Prostate gland (tissue), 2 donors: ENCODE measurements at regions not wholly inside any gene's neighbourhood (a gene's known extent, or its start where the extent isn't known, plus 50 kb on each side); places are given as distances from the start of the nearest gene placed in this dataset.

ENCODE experiments used
- DNase-seq: peaks from one replicate; pipeline ENCODE4 v3.0.0-alpha.2; 2019; ENCODE audit warnings: low spot score
- H3K27ac ChIP-seq, 2 donors: fragments of 200-600 bp; sonication (generic); 2 replicates each; pipeline ENCODE4 v1.5.1; 2017 to 2019
- H3K27me3 ChIP-seq: fragments of 200-600 bp; sonication (generic); replicated peaks from 2 replicates; pipeline ENCODE4 v1.5.1; 2019; ENCODE audit not compliant: insufficient read depth
- H3K36me3 ChIP-seq, 2 donors: fragments of 200-600 bp; sonication (generic); 1 replicate in 1 of 2; 2 replicates in 1 of 2; pipeline versions ENCODE4 v1.5.1 to v1.8.1; 2017 to 2019
- H3K4me1 ChIP-seq: fragments of 200-600 bp; sonication (generic); replicated peaks from 2 replicates; pipeline ENCODE4 v1.5.1; 2019
- H3K4me3 ChIP-seq, 2 donors: fragments of 200-600 bp; sonication (generic); 2 replicates each; pipeline ENCODE4 v1.5.1; 2017 to 2019
- H3K9me3 ChIP-seq: fragments of 200-600 bp; sonication (generic); 2 replicates; pipeline ENCODE4 v1.5.1; 2017
- POLR2A ChIP-seq: fragments of 450-650 bp; IDR thresholded peaks from one replicate; pipeline ENCODE4 v1.6.1; 2016; ENCODE audit warnings: antibody characterized with exemption, mild to moderate bottlenecking
- POLR2AphosphoS5 ChIP-seq: sonication (generic); formaldehyde crosslinking; IDR thresholded peaks from one replicate; pipeline ENCODE4 v1.6.1; 2017; ENCODE audit warnings: antibody characterized with exemption
- WGBS: methylation state at CpG from one replicate; pipeline ENCODE4 v1.1.5; 2018; 5-methylcytosine and 5-hydroxymethylcytosine counted together
- intact Hi-C: fragments of 100-400 bp; cut with DNase I; formaldehyde crosslinking; loops from one replicate; pipeline ENCODE4 v1.14.2; 2022
- TF ChIP-seq, protein P1 (sequence below), 4 experiments: fragments of 200-600 bp in 2 of 4; fragments of 450-650 bp in 2 of 4; sonication (generic) in 2 of 4; IDR thresholded peaks; 1 replicate in 3 of 4; 2 replicates in 1 of 4; pipeline ENCODE4 v1.5.1; 2016 to 2019; ENCODE audit warnings: antibody characterized with exemption in 4 of 4, mild to moderate bottlenecking in 2 of 4, moderate library complexity in 2 of 4

- H3K36me3 ChIP-seq = no peaks in the 10 kb centered on the region
Observed at GRCh38 chr5:17872204-17872603, 237.9 kb downstream of the TAF11L14 start.

GRCh38 chr5:17878541-17878940 is 244.3 kb downstream of the TAF11L14 start:
- TF ChIP-seq POLR2AphosphoS5 (no peak), POLR2A (no peak)
- TF ChIP-seq, protein P1, sequence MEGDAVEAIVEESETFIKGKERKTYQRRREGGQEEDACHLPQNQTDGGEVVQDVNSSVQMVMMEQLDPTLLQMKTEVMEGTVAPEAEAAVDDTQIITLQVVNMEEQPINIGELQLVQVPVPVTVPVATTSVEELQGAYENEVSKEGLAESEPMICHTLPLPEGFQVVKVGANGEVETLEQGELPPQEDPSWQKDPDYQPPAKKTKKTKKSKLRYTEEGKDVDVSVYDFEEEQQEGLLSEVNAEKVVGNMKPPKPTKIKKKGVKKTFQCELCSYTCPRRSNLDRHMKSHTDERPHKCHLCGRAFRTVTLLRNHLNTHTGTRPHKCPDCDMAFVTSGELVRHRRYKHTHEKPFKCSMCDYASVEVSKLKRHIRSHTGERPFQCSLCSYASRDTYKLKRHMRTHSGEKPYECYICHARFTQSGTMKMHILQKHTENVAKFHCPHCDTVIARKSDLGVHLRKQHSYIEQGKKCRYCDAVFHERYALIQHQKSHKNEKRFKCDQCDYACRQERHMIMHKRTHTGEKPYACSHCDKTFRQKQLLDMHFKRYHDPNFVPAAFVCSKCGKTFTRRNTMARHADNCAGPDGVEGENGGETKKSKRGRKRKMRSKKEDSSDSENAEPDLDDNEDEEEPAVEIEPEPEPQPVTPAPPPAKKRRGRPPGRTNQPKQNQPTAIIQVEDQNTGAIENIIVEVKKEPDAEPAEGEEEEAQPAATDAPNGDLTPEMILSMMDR (IDR thresholded peaks at IDR 0.05) = no peak
- intact Hi-C loops = no loop called here
- Histone ChIP-seq H3K4me1 (no peaks in the 10 kb centered on the region), H3K4me3 (no peak overlapping the region), H3K36me3 (no peaks in the 10 kb centered on the region), H3K27me3 (no peaks in the 10 kb centered on the region), H3K9me3 (no peaks in the 10 kb centered on the region), H3K27ac (no peak overlapping the region)
- DNase-seq = no peak
- 85% methylated on average over 2 of the region's 2 CpGs for WGBS

More at GRCh38 chr5:17872204-17872603, 237.9 kb downstream of the TAF11L14 start:
- Histone ChIP-seq H3K4me3 (no peak overlapping the region), H3K4me1 (no peaks in the 10 kb centered on the region), H3K27ac (no peak overlapping the region), H3K9me3 (no peaks in the 10 kb centered on the region), H3K27me3 (no peaks in the 10 kb centered on the region)
- TF ChIP-seq POLR2A (no peak), POLR2AphosphoS5 (no peak)
- TF ChIP-seq, protein P1 (IDR thresholded peaks at IDR 0.05) = no peak
- no peak for DNase-seq
- 81% methylated on average over 4 of the region's 4 CpGs for WGBS
- intact Hi-C loops = no loop called here

DNA sequence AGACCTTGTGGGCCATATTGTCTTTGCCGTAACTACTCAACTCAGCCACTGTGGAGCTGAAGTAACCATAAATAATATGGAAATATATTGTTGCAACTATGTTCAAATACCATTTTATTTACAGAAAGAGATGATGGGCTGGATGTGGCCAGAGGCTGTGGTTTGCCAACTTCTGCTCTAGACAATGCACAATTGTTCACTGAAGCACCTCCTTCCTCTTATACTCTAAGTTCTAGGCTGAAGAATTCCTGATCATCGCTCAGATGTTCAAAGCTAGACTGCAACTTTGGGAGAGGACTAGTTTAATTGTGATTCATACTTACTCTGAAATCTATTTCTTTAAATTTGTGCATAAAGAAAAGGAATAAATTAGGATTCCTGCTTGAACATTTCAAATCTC is 245.0 kb downstream of the TAF11L14 start:
- Histone ChIP-seq H3K36me3 (no peaks in the 10 kb centered on the region), H3K9me3 (no peaks in the 10 kb centered on the region), H3K27ac (no peak overlapping the region), H3K27me3 (no peaks in the 10 kb centered on the region), H3K4me3 (no peak overlapping the region), H3K4me1 (no peaks in the 10 kb centered on the region)
- intact Hi-C loops = no loop called here
- no peak for TF ChIP-seq POLR2AphosphoS5
- TF ChIP-seq POLR2A = no peak
- TF ChIP-seq, protein P1 (IDR thresholded peaks at IDR 0.05) = no peak
- no peak for DNase-seq
- 59% methylated on average over 2 of the region's 2 CpGs for whole genome bisulfite sequencing

GRCh38 chr5:17880869-17881268 is 246.6 kb downstream of the TAF11L14 start:
- intact Hi-C loops = no loop called here
- Histone ChIP-seq H3K4me1 (no peaks in the 10 kb centered on the region), H3K27ac (no peak overlapping the region), H3K36me3 (no peaks in the 10 kb centered on the region), H3K4me3 (no peak overlapping the region), H3K9me3 (no peaks in the 10 kb centered on the region), H3K27me3 (no peaks in the 10 kb centered on the region)
- DNase-seq = no peak
- no peak for TF ChIP-seq POLR2A
- TF ChIP-seq, protein P1 (IDR thresholded peaks at IDR 0.05) = no peak
- TF ChIP-seq POLR2AphosphoS5 = no peak
- WGBS = 89% methylated on average over 4 of the region's 4 CpGs

DNA sequence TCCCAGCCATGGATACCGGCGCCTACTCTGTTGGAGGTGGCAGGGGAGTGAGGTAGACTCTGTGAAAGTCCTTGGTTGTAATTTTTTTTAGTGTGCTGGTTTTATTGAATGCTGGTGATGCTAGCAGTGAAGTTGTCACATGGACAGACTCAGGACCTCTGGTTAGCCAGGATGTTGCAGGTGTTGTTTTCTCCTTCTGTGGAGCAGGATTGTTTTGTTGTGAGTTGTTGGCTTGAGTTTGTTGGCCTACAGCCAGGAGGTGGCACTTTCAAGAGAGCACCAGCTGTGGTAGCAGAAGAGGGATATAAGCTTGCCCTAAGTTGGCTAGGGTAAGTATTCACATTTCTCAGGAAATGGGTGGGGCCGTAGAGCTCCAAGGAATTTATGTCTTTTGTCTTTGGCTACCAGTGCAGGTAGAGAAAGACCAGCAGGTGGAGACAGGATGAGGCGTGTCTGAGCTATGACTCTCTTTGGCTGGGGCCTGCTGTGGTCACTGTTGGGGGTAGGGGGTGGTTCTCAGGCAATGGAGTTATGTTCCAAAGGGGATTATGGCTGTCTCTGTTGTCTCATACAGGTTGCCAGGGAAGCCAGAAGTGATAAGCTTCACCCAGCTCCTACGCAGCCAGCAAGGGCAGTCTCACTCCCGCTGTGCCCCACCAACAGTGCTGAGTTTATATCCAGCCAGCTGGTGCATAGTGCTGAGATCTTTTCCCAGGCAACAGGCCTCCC is 248.7 kb downstream of the TAF11L14 start:
- intact Hi-C loops = no loop called here
- TF ChIP-seq POLR2AphosphoS5 (no peak), POLR2A (no peak)
- TF ChIP-seq, protein P1 (IDR thresholded peaks at IDR 0.05) = no peak
- Histone ChIP-seq H3K9me3 (no peaks in the 10 kb centered on the region), H3K4me3 (no peak overlapping the region), H3K27ac (no peak overlapping the region), H3K27me3 (no peaks in the 10 kb centered on the region), H3K36me3 (no peaks in the 10 kb centered on the region), H3K4me1 (no peaks in the 10 kb centered on the region)
- peak; percentile 10 for DNase-seq
- 64% methylated on average over 5 of the region's 6 CpGs for WGBS
